Panc1 (cell line): ENCODE measurements at regions not wholly inside any gene's neighbourhood (a gene's known extent, or its start where the extent isn't known, plus 50 kb on each side); places are given as distances from the start of the nearest gene placed in this dataset.

ENCODE experiments used
- ATAC-seq: fragments of 200-7000 bp; cut with Tn5 transposase; 2 replicates; pipeline ENCODE4 v1.9.1; 2020; ENCODE audit warnings: mild to moderate bottlenecking, moderate library complexity
- BruUV-seq: library from RNA; stranded (reverse); fragments of 400-500 nt; replicated peaks from 2 replicates; lab custom pipeline; 2021; lab: Mats Ljungman, UMichigan
- CTCF ChIA-PET: fragments of 300-600 bp; sonication (Branson Sonifier 250); formaldehyde crosslinking; loops from one replicate; lab custom pipeline; 2022; ENCODE audit warnings: antibody characterized with exemption; lab: Charles Lee
- POLR2A ChIA-PET: fragments of 300-600 bp; sonication (Branson Sonifier 250); formaldehyde crosslinking; loops from one replicate; lab custom pipeline; 2022; ENCODE audit warnings: antibody characterized with exemption; lab: Charles Lee
- DNase-seq: peaks from one replicate; pipeline ENCODE4 v3.0.0-alpha.2; 2010; ENCODE audit warnings: low read depth, low spot score
- H3K27ac ChIP-seq: 2 replicates; pipeline ENCODE4 v1.5.1; 2011; ENCODE audit warnings: mild to moderate bottlenecking, low read length, inconsistent platforms
- H3K27me3 ChIP-seq: fragments of 200-500 bp; sonication (Bioruptor generic); 2 replicates; pipeline ENCODE4 v1.6.0; 2014; ENCODE audit warnings: low read length, inconsistent platforms; ENCODE audit not compliant: control insufficient read depth, insufficient read depth
- H3K36me3 ChIP-seq: fragments of 200-500 bp; sonication (Bioruptor generic); 2 replicates; pipeline ENCODE4 v1.5.1; 2014; ENCODE audit warnings: inconsistent platforms, mild to moderate bottlenecking, low read length, moderate library complexity; ENCODE audit not compliant: control insufficient read depth, insufficient read depth
- H3K4me1 ChIP-seq: 2 replicates; pipeline ENCODE4 v1.5.1; 2011; ENCODE audit warnings: inconsistent platforms, mild to moderate bottlenecking, low read length, moderate library complexity; ENCODE audit not compliant: control insufficient read depth, insufficient read depth
- H3K4me3 ChIP-seq, 2 experiments: 2 replicates each; pipeline ENCODE4 v1.5.1; 2011 to 2012; ENCODE audit warnings: low read depth in 2 of 2, low read length in 2 of 2, mild to moderate bottlenecking in 2 of 2, inconsistent platforms in 1 of 2, moderate library complexity in 1 of 2
- H3K9me3 ChIP-seq: fragments of 200-500 bp; sonication (Bioruptor generic); 2 replicates; pipeline ENCODE4 v1.5.1; 2014; ENCODE audit warnings: low read depth, mild to moderate bottlenecking, inconsistent platforms, low read length, moderate library complexity; ENCODE audit not compliant: control insufficient read depth, insufficient read depth
- POLR2AphosphoS5 ChIP-seq: IDR thresholded peaks from 2 replicates; pipeline ENCODE4 v1.6.1; 2012; ENCODE audit warnings: mild to moderate bottlenecking, low read depth, low read length, moderate library complexity
- SIN3A ChIP-seq: IDR thresholded peaks from 2 replicates; pipeline ENCODE4 v1.6.1; 2012; ENCODE audit warnings: low read depth, mild to moderate bottlenecking, low read length, moderate library complexity, borderline replicate concordance; ENCODE audit not compliant: insufficient read depth
- TCF7L2 ChIP-seq: IDR thresholded peaks from 2 replicates; pipeline ENCODE4 v1.6.1; 2011; ENCODE audit warnings: mild to moderate bottlenecking, low read depth, low read length, inconsistent platforms
- in situ Hi-C: cut with HindIII; loops from 2 replicates; pipeline ENCODE4 v1.10.0; 2016; ENCODE audit warnings: low sequenced_read_pairs, low pct_unique_long_range_greater_than_20kb
- intact Hi-C: fragments of 100-400 bp; cut with micrococcal nuclease; formaldehyde crosslinking; loops from one replicate; pipeline ENCODE4 v1.10.0; 2022; ENCODE audit not compliant: unreplicated experiment
- TF ChIP-seq, protein P1 (sequence below), 2 experiments: IDR thresholded peaks; 2 replicates each; pipeline ENCODE4 v1.6.1; 2011 to 2012; ENCODE audit warnings: low read depth in 2 of 2, control low read depth in 1 of 2, low read length in 1 of 2, mild to moderate bottlenecking in 1 of 2, moderate library complexity in 1 of 2; ENCODE audit not compliant: insufficient read depth in 1 of 2
- TF ChIP-seq, protein P2 (sequence below): fragments of 450-650 bp; IDR thresholded peaks from 2 replicates; pipeline ENCODE4 v1.5.1; 2017; ENCODE audit warnings: mild to moderate bottlenecking

DNA sequence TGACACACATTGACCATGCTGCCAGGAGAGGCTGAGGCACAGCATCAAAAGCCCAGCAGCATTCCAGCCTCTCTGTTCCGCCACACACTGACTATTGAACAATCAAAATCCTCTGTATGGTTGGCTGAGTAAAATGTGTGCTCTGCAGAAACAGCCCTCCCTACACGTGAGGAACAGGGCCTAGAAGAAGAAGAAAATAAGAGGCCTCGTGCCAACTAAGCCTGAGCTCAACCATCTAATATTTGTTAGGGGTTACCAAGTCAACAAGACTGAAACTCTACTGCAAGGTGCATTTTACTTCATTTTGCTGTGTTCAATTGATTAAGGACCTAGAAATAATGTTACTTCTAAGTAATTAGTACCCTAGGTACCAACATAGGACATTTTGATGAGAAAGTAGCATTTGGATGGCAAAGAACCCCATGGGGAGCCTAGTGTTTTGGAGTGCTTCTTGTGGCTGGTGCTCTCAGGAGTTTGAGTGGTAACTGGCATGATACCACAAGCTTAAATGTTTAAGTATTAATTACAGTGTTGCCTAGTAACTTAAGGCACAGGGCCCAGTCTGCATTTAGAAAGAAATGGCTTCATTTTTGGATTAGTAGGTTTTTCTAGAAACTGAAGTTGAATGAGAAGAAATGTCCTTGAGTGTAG, 146.6 kb upstream of the PLN start:
- Histone ChIP-seq H3K27me3 (no peaks in the 10 kb centered on the region), H3K27ac (no peak overlapping the region), H3K4me1 (no peaks in the 10 kb centered on the region), H3K36me3 (no peaks in the 10 kb centered on the region), H3K4me3 (no peak overlapping the region), H3K9me3 (no peaks in the 10 kb centered on the region)
- intact Hi-C loops = no loop called here
- no TSS peak for BruUV-seq
- ATAC-seq (no peak), DNase-seq (no peak)
- in situ Hi-C loops = no loop called here
- POLR2A ChIA-PET = no interaction called here
- CTCF ChIA-PET = no interaction called here
- TF ChIP-seq, protein P1, sequence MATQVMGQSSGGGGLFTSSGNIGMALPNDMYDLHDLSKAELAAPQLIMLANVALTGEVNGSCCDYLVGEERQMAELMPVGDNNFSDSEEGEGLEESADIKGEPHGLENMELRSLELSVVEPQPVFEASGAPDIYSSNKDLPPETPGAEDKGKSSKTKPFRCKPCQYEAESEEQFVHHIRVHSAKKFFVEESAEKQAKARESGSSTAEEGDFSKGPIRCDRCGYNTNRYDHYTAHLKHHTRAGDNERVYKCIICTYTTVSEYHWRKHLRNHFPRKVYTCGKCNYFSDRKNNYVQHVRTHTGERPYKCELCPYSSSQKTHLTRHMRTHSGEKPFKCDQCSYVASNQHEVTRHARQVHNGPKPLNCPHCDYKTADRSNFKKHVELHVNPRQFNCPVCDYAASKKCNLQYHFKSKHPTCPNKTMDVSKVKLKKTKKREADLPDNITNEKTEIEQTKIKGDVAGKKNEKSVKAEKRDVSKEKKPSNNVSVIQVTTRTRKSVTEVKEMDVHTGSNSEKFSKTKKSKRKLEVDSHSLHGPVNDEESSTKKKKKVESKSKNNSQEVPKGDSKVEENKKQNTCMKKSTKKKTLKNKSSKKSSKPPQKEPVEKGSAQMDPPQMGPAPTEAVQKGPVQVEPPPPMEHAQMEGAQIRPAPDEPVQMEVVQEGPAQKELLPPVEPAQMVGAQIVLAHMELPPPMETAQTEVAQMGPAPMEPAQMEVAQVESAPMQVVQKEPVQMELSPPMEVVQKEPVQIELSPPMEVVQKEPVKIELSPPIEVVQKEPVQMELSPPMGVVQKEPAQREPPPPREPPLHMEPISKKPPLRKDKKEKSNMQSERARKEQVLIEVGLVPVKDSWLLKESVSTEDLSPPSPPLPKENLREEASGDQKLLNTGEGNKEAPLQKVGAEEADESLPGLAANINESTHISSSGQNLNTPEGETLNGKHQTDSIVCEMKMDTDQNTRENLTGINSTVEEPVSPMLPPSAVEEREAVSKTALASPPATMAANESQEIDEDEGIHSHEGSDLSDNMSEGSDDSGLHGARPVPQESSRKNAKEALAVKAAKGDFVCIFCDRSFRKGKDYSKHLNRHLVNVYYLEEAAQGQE (IDR thresholded peaks at IDR 0.05; ENCODE audit: insufficient read depth in 1 of 2, low read depth in 2 of 2, low read length in 1 of 2) = no peak
- TF ChIP-seq, protein P2, sequence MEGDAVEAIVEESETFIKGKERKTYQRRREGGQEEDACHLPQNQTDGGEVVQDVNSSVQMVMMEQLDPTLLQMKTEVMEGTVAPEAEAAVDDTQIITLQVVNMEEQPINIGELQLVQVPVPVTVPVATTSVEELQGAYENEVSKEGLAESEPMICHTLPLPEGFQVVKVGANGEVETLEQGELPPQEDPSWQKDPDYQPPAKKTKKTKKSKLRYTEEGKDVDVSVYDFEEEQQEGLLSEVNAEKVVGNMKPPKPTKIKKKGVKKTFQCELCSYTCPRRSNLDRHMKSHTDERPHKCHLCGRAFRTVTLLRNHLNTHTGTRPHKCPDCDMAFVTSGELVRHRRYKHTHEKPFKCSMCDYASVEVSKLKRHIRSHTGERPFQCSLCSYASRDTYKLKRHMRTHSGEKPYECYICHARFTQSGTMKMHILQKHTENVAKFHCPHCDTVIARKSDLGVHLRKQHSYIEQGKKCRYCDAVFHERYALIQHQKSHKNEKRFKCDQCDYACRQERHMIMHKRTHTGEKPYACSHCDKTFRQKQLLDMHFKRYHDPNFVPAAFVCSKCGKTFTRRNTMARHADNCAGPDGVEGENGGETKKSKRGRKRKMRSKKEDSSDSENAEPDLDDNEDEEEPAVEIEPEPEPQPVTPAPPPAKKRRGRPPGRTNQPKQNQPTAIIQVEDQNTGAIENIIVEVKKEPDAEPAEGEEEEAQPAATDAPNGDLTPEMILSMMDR = no peak
- TF ChIP-seq SIN3A (no peak), POLR2AphosphoS5 (no peak), TCF7L2 (no peak)

DNA sequence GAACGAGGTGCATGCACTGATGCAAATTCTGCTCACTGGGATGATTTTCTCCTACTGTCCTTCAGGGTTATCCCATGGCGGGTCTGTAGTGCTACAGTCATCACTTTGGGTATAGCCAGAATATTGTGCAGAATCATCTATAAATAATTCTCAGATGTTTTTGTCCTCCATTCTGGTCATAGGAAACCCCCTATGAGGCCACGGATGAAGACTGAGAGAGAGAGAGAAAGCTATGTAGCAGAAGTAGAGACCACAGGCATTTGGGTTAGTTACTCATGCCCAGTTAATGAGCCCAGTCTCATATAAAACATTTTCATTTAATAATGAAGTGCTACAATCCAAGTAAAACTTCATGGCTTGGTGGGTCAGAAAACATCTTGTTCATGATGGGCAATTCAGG, 145.1 kb upstream of the PLN start:
- Histone ChIP-seq H3K4me3 (no peak overlapping the region), H3K4me1 (no peaks in the 10 kb centered on the region), H3K27me3 (no peaks in the 10 kb centered on the region), H3K27ac (no peak overlapping the region), H3K36me3 (no peaks in the 10 kb centered on the region), H3K9me3 (no peaks in the 10 kb centered on the region)
- BruUV-seq = no TSS peak
- ATAC-seq (no peak), DNase-seq (no peak)
- ChIA-PET CTCF (no interaction called here), POLR2A (no interaction called here)
- TF ChIP-seq, protein P1 (IDR thresholded peaks at IDR 0.05; ENCODE audit: insufficient read depth in 1 of 2, low read depth in 2 of 2, low read length in 1 of 2) = no peak
- TF ChIP-seq TCF7L2 = no peak
- no peak for TF ChIP-seq SIN3A
- no peak for TF ChIP-seq POLR2AphosphoS5
- TF ChIP-seq, protein P2 = no peak
- intact Hi-C loops (no loop called here), in situ Hi-C loops (no loop called here)
